SK-N-SH (cell line): ENCODE measurements at regions not wholly inside any gene's neighbourhood (a gene's known extent, or its start where the extent isn't known, plus 50 kb on each side); places are given as distances from the start of the nearest gene placed in this dataset.

Experiments used
- CTCF ChIA-PET: fragments of 300-600, 350-600 bp; formaldehyde crosslinking; extraction: SDS; loops from one replicate; lab custom pipeline; 2021; lab: Yijun Ruan, JAX
- POLR2A ChIA-PET: fragments of 350-600 bp; sonication (Branson Sonifier 250); formaldehyde crosslinking; extraction: SDS; loops from one replicate; lab custom pipeline; 2020; ENCODE audit warnings: antibody characterized with exemption, inconsistent platforms; lab: Yijun Ruan, JAX
- DNase-seq: peaks from one replicate; pipeline ENCODE4 v3.0.0; 2012
- H2AFZ ChIP-seq: fragments of 200-600 bp; sonication (generic); 2 replicates; pipeline ENCODE4 v1.8.1; 2016; ENCODE audit warnings: antibody characterized with exemption, mild to moderate bottlenecking, low read depth
- H3F3A ChIP-seq: fragments of 200-600 bp; sonication (generic); replicated peaks from 2 replicates; pipeline ENCODE3; 2016; ENCODE audit warnings: antibody characterized with exemption, mild to moderate bottlenecking; ENCODE audit not compliant: insufficient read depth
- H3K27ac ChIP-seq, 2 experiments: fragments of 200-500 bp in 1 of 2; fragments of 200-600 bp in 1 of 2; sonication (Bioruptor generic) in 1 of 2; sonication (generic), shearing (Covaris generic) in 1 of 2; 2 replicates each; pipeline versions ENCODE4 v1.5.1 to v1.6.1; 2014 to 2016; ENCODE audit warnings: low read depth in 2 of 2, inconsistent platforms in 1 of 2, low read length in 1 of 2, mild to moderate bottlenecking in 1 of 2, mixed read lengths in 1 of 2
- H3K27me3 ChIP-seq: fragments of 200-600 bp; sonication (generic), shearing (Covaris generic); 2 replicates; pipeline ENCODE4 v1.6.1; 2016; ENCODE audit warnings: mixed run types; ENCODE audit not compliant: insufficient read depth
- H3K36me3 ChIP-seq, 2 experiments: fragments of 200-500 bp in 1 of 2; fragments of 200-600 bp in 1 of 2; sonication (Bioruptor generic) in 1 of 2; sonication (generic) in 1 of 2; replicated peaks in 1 of 2; 2 replicates each; pipeline versions ENCODE3 to v1.5.1; 2014 to 2016; ENCODE audit warnings: low read length in 1 of 2, mild to moderate bottlenecking in 1 of 2; ENCODE audit not compliant: insufficient read depth in 2 of 2, control insufficient read depth in 1 of 2
- H3K4me1 ChIP-seq, 2 experiments: fragments of 200-500 bp in 1 of 2; fragments of 200-600 bp in 1 of 2; sonication (Bioruptor generic) in 1 of 2; sonication (generic), shearing (Covaris generic) in 1 of 2; 2 replicates each; pipeline versions ENCODE4 v1.5.1 to v1.6.1; 2014 to 2016; ENCODE audit warnings: low read depth in 1 of 2, low read length in 1 of 2, mixed run types in 1 of 2; ENCODE audit not compliant: insufficient read depth in 2 of 2, control insufficient read depth in 1 of 2
- H3K4me2 ChIP-seq: fragments of 200-600 bp; sonication (generic), shearing (Covaris generic); 2 replicates; pipeline ENCODE4 v1.6.1; 2017; ENCODE audit warnings: mixed run types
- H3K4me3 ChIP-seq, 2 experiments: fragments of 200-500 bp in 1 of 2; fragments of 200-600 bp in 1 of 2; sonication (Bioruptor generic) in 1 of 2; sonication (generic), shearing (Covaris generic) in 1 of 2; 2 replicates each; pipeline versions ENCODE4 v1.5.1 to v1.8.1; 2014 to 2016; ENCODE audit warnings: low read depth in 2 of 2, inconsistent platforms in 1 of 2, low read length in 1 of 2, mild to moderate bottlenecking in 1 of 2, mixed read lengths in 1 of 2, moderate library complexity in 1 of 2
- H3K79me2 ChIP-seq: fragments of 200-600 bp; sonication (generic); 2 replicates; pipeline ENCODE4 v1.8.1; 2017; ENCODE audit warnings: mild to moderate bottlenecking; ENCODE audit not compliant: insufficient read depth
- H3K9ac ChIP-seq: fragments of 200-600 bp; sonication (generic); 2 replicates; pipeline ENCODE4 v1.6.1; 2017; ENCODE audit warnings: mixed run types
- H3K9me2 ChIP-seq: fragments of 200-600 bp; sonication (generic); 2 replicates; pipeline ENCODE4 v1.6.1; 2017; ENCODE audit warnings: mixed run types
- H3K9me3 ChIP-seq: fragments of 200-600 bp; sonication (generic); 2 replicates; pipeline ENCODE4 v1.6.1; 2017; ENCODE audit warnings: mixed run types, mild to moderate bottlenecking, moderate library complexity
- H4K20me1 ChIP-seq: fragments of 200-600 bp; sonication (generic); 2 replicates; pipeline ENCODE4 v1.6.1; 2017; ENCODE audit warnings: mild to moderate bottlenecking, mixed run types; ENCODE audit not compliant: insufficient read depth
- ELF1 ChIP-seq: IDR thresholded peaks from 2 replicates; pipeline ENCODE4 v1.4.0; 2012
- EP300 ChIP-seq, 2 experiments: IDR thresholded peaks; 2 replicates each; pipeline versions ENCODE4 v1.4.0 to v1.6.1; 2012; ENCODE audit warnings: borderline replicate concordance in 1 of 2, low read depth in 1 of 2, low read length in 1 of 2
- EZH2phosphoT487 ChIP-seq: fragments of 200-600 bp; sonication (generic); IDR thresholded peaks from 2 replicates; pipeline ENCODE4 v1.6.1; 2017; ENCODE audit warnings: low read depth, mixed run types, mild to moderate bottlenecking, antibody characterized with exemption, moderate library complexity, borderline replicate concordance
- FOSL2 ChIP-seq: IDR thresholded peaks from 2 replicates; pipeline ENCODE4 v1.4.0; 2012; ENCODE audit warnings: low read depth, mild to moderate bottlenecking, moderate library complexity, borderline replicate concordance
- FOXJ3 ChIP-seq: sonication (generic); formaldehyde crosslinking; IDR thresholded peaks from 2 replicates; pipeline ENCODE4 v1.5.1; 2020; ENCODE audit warnings: mild to moderate bottlenecking, missing genetic modification reagents
- FOXM1 ChIP-seq: IDR thresholded peaks from 2 replicates; pipeline ENCODE4 v1.4.0; 2012; ENCODE audit warnings: low read depth, mild to moderate bottlenecking
- GABPA ChIP-seq: IDR thresholded peaks from 2 replicates; pipeline ENCODE4 v1.4.0; 2012; ENCODE audit warnings: low read depth, mild to moderate bottlenecking
- JUND ChIP-seq: IDR thresholded peaks from 2 replicates; pipeline ENCODE4 v1.4.0; 2012
- MAX ChIP-seq: IDR thresholded peaks from 2 replicates; pipeline ENCODE4 v1.4.0; 2012; ENCODE audit warnings: low read depth
- MXI1 ChIP-seq: IDR thresholded peaks from 2 replicates; pipeline ENCODE4 v1.6.1; 2012; ENCODE audit warnings: mild to moderate bottlenecking, low read depth, low read length, improper control_type of control experiment
- NRF1 ChIP-seq: IDR thresholded peaks from 2 replicates; pipeline ENCODE4 v1.6.1; 2012; ENCODE audit warnings: low read depth, mild to moderate bottlenecking, low read length
- RAD21 ChIP-seq: IDR thresholded peaks from 2 replicates; pipeline ENCODE4 v1.6.1; 2012; ENCODE audit warnings: mild to moderate bottlenecking, low read length
- RCOR1 ChIP-seq: fragments of 150-350 bp; IDR thresholded peaks from 2 replicates; pipeline ENCODE4 v1.6.1; 2017; ENCODE audit warnings: antibody characterized with exemption, low read length
- TCF12 ChIP-seq: IDR thresholded peaks from 2 replicates; pipeline ENCODE4 v1.4.0; 2012
- TEAD4 ChIP-seq: IDR thresholded peaks from 2 replicates; pipeline ENCODE4 v1.4.0; 2012; ENCODE audit warnings: mild to moderate bottlenecking, borderline replicate concordance; ENCODE audit not compliant: insufficient read depth
- USF1 ChIP-seq: IDR thresholded peaks from 2 replicates; pipeline ENCODE4 v1.4.0; 2012; ENCODE audit warnings: low read depth, borderline replicate concordance
- WGBS: methylation state at CpG from one replicate; pipeline ENCODE4 v1.1.6; 2017; ENCODE audit warnings: low lambda C conversion rate; 5-methylcytosine and 5-hydroxymethylcytosine counted together
- TF ChIP-seq, protein P1 (sequence below): fragments of 150-350 bp; IDR thresholded peaks from 2 replicates; pipeline ENCODE4 v1.6.1; 2017; ENCODE audit warnings: antibody characterized with exemption, low read length, low read depth, borderline replicate concordance
- TF ChIP-seq, protein P2 (sequence below): IDR thresholded peaks from 2 replicates; pipeline ENCODE4 v1.6.1; 2012; ENCODE audit warnings: mild to moderate bottlenecking, low read depth, low read length, moderate library complexity

DNA sequence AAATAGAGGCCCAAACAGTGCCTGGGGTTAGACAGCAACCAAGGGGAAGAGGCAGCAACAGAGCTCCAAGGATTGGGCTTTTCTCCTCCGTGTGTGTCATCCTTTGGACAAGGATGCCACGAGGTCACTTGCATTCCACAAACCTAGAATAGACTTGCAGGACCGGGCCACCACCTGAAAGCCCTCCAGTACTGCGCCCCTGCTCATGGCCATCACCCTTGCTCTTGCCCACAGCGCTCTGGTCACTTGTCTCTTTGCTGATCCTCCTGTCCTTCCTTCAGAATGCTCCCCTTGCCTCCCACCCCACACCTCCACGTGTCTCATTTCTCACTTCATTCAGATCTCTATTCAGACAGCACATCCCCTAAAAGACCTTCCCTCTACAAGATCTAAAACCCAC lies 247.4 kb downstream of the MATN1 start:
- Histone ChIP-seq H3K79me2 (no peaks in the 10 kb centered on the region), H3K4me1 (no peaks in the 10 kb centered on the region; a peak in 1 of 4 replicates), H3K36me3 (no peaks in the 10 kb centered on the region), H3K4me3 (no peak overlapping the region), H3K9me3 (no peaks in the 10 kb centered on the region), H2AFZ (no peak overlapping the region), H3K4me2 (no peak overlapping the region), H3K9ac (no peak overlapping the region), H3K27ac (no peak overlapping the region), H3K27me3 (no peaks in the 10 kb centered on the region), H4K20me1 (no peaks in the 10 kb centered on the region), H3K9me2 (no peaks in the 10 kb centered on the region), H3F3A (no peaks in the 10 kb centered on the region)
- ChIA-PET POLR2A (no interaction called here), CTCF (no interaction called here)
- DNase-seq, result no peak
- TF ChIP-seq, protein P1, sequence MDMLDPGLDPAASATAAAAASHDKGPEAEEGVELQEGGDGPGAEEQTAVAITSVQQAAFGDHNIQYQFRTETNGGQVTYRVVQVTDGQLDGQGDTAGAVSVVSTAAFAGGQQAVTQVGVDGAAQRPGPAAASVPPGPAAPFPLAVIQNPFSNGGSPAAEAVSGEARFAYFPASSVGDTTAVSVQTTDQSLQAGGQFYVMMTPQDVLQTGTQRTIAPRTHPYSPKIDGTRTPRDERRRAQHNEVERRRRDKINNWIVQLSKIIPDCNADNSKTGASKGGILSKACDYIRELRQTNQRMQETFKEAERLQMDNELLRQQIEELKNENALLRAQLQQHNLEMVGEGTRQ, result no peak
- TF ChIP-seq FOXM1, result no peak
- TF ChIP-seq TEAD4, result no peak
- TF ChIP-seq RAD21, result no peak
- no peak for TF ChIP-seq RCOR1
- TF ChIP-seq USF1, result no peak
- no peak for TF ChIP-seq ELF1
- no peak for TF ChIP-seq NRF1
- TF ChIP-seq EP300 (IDR thresholded peaks at IDR 0.05; ENCODE audit: borderline replicate concordance in 1 of 2, low read depth in 1 of 2, low read length in 1 of 2), result no peak
- TF ChIP-seq TCF12, result no peak
- TF ChIP-seq FOXJ3 (CRISPR knock-in tag), result no peak
- 22% methylated on average over 6 of the region's 6 CpGs for WGBS

DNA sequence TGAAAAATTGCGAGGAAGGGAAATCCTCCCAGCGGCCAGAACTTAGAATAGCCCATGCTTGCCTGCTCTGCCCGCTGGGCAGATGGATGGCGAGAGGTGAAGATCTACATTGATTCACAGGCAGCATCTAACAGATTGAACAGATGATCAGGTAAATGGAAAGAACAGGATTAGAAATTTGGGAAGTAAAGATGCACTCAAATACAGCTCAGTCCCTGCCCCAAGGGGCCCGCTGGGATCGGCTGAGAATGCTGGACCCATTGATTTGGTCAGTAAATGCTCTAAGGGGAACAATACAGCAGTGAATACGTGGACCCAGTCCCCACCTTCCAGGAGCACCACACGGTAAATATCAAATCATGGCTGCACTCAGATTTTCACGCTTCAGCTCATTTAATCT lies 248.2 kb downstream of the MATN1 start:
- TF ChIP-seq, protein P1, result no peak
- no peak for TF ChIP-seq RCOR1
- no peak for TF ChIP-seq EZH2phosphoT487
- no peak for TF ChIP-seq FOXJ3 (CRISPR knock-in tag)
- TF ChIP-seq FOSL2, result no peak
- no peak for TF ChIP-seq GABPA
- TF ChIP-seq JUND, result no peak
- TF ChIP-seq, protein P2, sequence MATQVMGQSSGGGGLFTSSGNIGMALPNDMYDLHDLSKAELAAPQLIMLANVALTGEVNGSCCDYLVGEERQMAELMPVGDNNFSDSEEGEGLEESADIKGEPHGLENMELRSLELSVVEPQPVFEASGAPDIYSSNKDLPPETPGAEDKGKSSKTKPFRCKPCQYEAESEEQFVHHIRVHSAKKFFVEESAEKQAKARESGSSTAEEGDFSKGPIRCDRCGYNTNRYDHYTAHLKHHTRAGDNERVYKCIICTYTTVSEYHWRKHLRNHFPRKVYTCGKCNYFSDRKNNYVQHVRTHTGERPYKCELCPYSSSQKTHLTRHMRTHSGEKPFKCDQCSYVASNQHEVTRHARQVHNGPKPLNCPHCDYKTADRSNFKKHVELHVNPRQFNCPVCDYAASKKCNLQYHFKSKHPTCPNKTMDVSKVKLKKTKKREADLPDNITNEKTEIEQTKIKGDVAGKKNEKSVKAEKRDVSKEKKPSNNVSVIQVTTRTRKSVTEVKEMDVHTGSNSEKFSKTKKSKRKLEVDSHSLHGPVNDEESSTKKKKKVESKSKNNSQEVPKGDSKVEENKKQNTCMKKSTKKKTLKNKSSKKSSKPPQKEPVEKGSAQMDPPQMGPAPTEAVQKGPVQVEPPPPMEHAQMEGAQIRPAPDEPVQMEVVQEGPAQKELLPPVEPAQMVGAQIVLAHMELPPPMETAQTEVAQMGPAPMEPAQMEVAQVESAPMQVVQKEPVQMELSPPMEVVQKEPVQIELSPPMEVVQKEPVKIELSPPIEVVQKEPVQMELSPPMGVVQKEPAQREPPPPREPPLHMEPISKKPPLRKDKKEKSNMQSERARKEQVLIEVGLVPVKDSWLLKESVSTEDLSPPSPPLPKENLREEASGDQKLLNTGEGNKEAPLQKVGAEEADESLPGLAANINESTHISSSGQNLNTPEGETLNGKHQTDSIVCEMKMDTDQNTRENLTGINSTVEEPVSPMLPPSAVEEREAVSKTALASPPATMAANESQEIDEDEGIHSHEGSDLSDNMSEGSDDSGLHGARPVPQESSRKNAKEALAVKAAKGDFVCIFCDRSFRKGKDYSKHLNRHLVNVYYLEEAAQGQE, result no peak
- no peak for TF ChIP-seq MAX
- no peak for TF ChIP-seq MXI1
- no peak for TF ChIP-seq TCF12
- no peaks in the 10 kb centered on the region for H3K9me3 ChIP-seq
- H3F3A ChIP-seq, result no peaks in the 10 kb centered on the region
- 40% methylated on average over 8 of the region's 9 CpGs for WGBS
- ChIA-PET POLR2A (no interaction called here), CTCF (no interaction called here)
- H3K4me2 ChIP-seq, result no peak overlapping the region
- no peaks in the 10 kb centered on the region; a peak in 1 of 4 replicates for H3K4me1 ChIP-seq
- H3K4me3 ChIP-seq, result no peak overlapping the region
- no peaks in the 10 kb centered on the region for H3K27me3 ChIP-seq
- DNase-seq, result no peak
- H3K27ac ChIP-seq, result no peak overlapping the region
- no peaks in the 10 kb centered on the region for H4K20me1 ChIP-seq
- no peaks in the 10 kb centered on the region for H3K36me3 ChIP-seq
- H2AFZ ChIP-seq, result no peak overlapping the region
- no peak overlapping the region for H3K9ac ChIP-seq
- no peaks in the 10 kb centered on the region for H3K9me2 ChIP-seq
- H3K79me2 ChIP-seq, result no peaks in the 10 kb centered on the region
